Body of pancreas (tissue), 4 donors: ENCODE measurements at regions not wholly inside any gene's neighbourhood (a gene's known extent, or its start where the extent isn't known, plus 50 kb on each side); places are given as distances from the start of the nearest gene placed in this dataset.

ENCODE experiments used
- CTCF ChIP-seq, 7 experiments: fragments of 450-650 bp in 4 of 7; fragments of 200-600 bp in 3 of 7; sonication (generic) in 3 of 7; IDR thresholded peaks; one replicate each; pipeline ENCODE4 v1.5.1; 2016 to 2019; ENCODE audit warnings: antibody characterized with exemption in 7 of 7
- POLR2A ChIP-seq, 3 donors: fragments of 450-650 bp; IDR thresholded peaks; one replicate each; pipeline ENCODE4 v1.6.1; 2016; ENCODE audit warnings: antibody characterized with exemption in 3 of 3, mild to moderate bottlenecking in 2 of 3

GRCh38 chr14:80428171-80428570, 216.9 kb upstream of the DIO2 start:
- TF ChIP-seq CTCF (IDR thresholded peaks at IDR 0.05) (no peak), POLR2A (IDR thresholded peaks at IDR 0.05) (no peak)
